Neutrophil (primary cell): ENCODE measurements at regions not wholly inside any gene's neighbourhood (a gene's known extent, or its start where the extent isn't known, plus 50 kb on each side); places are given as distances from the start of the nearest gene placed in this dataset.

Source experiments
- H3K27ac ChIP-seq: fragments of 200-600 bp; sonication (generic); 2 replicates; pipeline ENCODE4 v1.5.1; 2016; ENCODE audit warnings: mild to moderate bottlenecking, moderate library complexity
- H3K27me3 ChIP-seq: fragments of 200-600 bp; sonication (generic); 2 replicates; pipeline ENCODE4 v1.6.0; 2016; ENCODE audit warnings: mild to moderate bottlenecking
- H3K36me3 ChIP-seq: fragments of 200-600 bp; sonication (generic); 2 replicates; pipeline ENCODE4 v1.5.1; 2017
- H3K4me1 ChIP-seq, 2 experiments: fragments of 200-600 bp in 1 of 2; sonication (generic) in 1 of 2; 1 replicate in 1 of 2; 2 replicates in 1 of 2; pipeline versions ENCODE4 v1.5.1 to v1.6.1; 2013 to 2016; ENCODE audit warnings: low read depth in 1 of 2, low read length in 1 of 2, mild to moderate bottlenecking in 1 of 2, moderate library complexity in 1 of 2; ENCODE audit not compliant: control insufficient read depth in 1 of 2, insufficient read depth in 1 of 2
- H3K4me3 ChIP-seq, 2 experiments: fragments of 200-600 bp in 1 of 2; sonication (generic) in 1 of 2; 1 replicate in 1 of 2; 2 replicates in 1 of 2; pipeline ENCODE4 v1.5.1; 2013 to 2016; ENCODE audit warnings: low read depth in 1 of 2, low read length in 1 of 2, mild to moderate bottlenecking in 1 of 2, moderate library complexity in 1 of 2
- H3K9me3 ChIP-seq: fragments of 200-600 bp; sonication (generic); 2 replicates; pipeline ENCODE4 v1.5.1; 2016
- TF ChIP-seq, protein P1 (sequence below): fragments of 200-600 bp; sonication (generic); IDR thresholded peaks from 2 replicates; pipeline ENCODE4 v1.5.1; 2016; ENCODE audit warnings: antibody characterized with exemption

DNA sequence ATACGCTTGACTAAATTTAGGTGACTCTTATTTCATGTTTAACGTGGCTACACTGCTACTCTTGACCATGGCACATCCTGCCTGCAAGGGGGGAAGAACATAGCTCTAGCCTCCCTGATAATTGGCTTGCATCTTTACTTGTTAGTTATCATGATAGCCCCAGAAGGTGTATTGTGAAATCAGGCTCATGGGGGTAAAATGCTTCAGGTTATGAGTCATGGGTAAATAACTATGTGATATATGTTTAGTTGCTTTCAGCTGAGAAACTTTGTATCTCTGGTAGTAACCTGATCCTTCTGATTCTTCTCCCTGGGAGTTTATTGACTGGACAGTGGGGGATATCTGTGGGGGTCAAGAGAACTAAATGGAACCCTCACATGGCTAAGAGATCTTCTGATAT lies 660.8 kb upstream of the UBE2E2 start:
- Histone ChIP-seq H3K36me3 (no peaks in the 10 kb centered on the region), H3K4me3 (no peak overlapping the region), H3K27ac (no peak overlapping the region), H3K9me3 (no peaks in the 10 kb centered on the region), H3K27me3 (no peaks in the 10 kb centered on the region), H3K4me1 (no peaks in the 10 kb centered on the region)
- TF ChIP-seq, protein P1, sequence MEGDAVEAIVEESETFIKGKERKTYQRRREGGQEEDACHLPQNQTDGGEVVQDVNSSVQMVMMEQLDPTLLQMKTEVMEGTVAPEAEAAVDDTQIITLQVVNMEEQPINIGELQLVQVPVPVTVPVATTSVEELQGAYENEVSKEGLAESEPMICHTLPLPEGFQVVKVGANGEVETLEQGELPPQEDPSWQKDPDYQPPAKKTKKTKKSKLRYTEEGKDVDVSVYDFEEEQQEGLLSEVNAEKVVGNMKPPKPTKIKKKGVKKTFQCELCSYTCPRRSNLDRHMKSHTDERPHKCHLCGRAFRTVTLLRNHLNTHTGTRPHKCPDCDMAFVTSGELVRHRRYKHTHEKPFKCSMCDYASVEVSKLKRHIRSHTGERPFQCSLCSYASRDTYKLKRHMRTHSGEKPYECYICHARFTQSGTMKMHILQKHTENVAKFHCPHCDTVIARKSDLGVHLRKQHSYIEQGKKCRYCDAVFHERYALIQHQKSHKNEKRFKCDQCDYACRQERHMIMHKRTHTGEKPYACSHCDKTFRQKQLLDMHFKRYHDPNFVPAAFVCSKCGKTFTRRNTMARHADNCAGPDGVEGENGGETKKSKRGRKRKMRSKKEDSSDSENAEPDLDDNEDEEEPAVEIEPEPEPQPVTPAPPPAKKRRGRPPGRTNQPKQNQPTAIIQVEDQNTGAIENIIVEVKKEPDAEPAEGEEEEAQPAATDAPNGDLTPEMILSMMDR, result no peak

DNA sequence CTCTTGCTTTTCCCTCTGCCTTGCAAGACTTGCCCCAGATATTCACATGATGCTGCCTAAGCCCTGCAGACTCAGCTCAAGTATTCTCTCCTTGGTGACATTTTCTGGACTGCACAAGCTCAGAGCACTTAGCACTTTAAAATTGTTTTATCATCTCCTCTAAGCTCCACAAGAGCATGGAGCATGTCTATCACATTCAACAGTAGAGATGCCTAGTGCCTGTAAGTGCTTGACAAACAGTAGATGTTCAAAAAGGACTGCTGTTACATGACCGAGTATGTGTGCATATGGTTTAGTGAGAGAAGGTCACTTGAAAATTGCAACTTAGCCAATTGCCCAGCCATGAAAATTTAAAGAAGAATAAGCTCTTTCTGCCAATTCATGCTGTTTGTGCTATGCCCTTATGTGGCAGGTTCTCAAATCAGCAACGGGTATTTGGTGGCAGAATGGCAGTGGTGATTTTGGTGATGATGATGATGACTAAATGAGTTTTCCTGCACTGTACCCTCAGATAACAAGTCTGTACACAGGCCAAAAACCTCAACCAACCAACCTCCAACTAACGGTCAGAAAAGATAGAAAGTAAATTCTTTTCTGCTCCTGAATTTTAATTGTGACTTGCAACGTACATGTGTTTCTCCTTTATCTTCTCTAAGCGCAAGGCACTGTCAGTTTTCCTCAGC lies 647.2 kb upstream of the UBE2E2 start:
- H3K27me3 ChIP-seq, result no peaks in the 10 kb centered on the region
- TF ChIP-seq, protein P1, result no peak

DNA sequence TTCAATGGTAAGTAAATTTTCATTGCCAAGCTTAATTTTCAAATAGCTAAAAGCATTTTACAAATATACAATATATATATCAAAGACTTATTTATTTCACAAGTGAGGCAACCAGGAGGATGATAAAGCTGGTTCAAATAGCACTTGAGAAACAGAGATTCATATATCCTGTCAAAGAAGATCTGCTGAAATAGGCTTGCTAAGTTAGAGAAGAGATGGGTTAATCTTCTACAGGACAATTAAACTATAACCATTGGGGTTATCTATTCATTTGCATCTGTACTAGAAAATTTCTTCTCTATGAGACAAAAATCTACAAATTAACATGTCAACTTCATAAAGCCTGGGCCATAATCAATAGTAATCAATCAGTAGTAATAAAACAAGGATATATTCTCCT lies 637.7 kb upstream of the UBE2E2 start:
- H3K9me3 ChIP-seq, result no peaks in the 10 kb centered on the region
- no peak overlapping the region for H3K4me3 ChIP-seq
- H3K27me3 ChIP-seq, result no peaks in the 10 kb centered on the region
- no peak overlapping the region for H3K27ac ChIP-seq
- H3K4me1 ChIP-seq, result no peaks in the 10 kb centered on the region
- TF ChIP-seq, protein P1, result no peak
- no peaks in the 10 kb centered on the region for H3K36me3 ChIP-seq

More for the DNA sequence above, 647.2 kb upstream of the UBE2E2 start:
- Histone ChIP-seq H3K36me3 (no peaks in the 10 kb centered on the region), H3K9me3 (no peaks in the 10 kb centered on the region), H3K27ac (no peak overlapping the region), H3K4me1 (no peaks in the 10 kb centered on the region), H3K4me3 (no peak overlapping the region)

DNA sequence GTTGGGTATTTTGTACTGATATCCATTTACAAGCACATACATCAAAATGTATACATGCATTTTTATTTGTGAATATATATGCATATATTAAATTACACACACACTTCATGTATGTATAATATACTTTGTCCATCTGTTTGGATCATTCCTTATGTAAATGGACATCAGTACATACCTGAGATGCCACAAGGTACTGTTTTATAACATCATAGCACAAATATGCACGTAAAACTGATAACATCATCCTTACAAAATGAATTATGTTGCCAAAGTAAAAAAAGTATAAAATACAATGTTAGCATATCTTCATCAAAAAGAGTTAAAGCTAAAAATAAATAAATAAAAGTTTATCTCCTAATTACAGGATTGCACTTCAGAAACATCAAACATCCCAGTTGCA lies 634.8 kb upstream of the UBE2E2 start:
- Histone ChIP-seq H3K27me3 (no peaks in the 10 kb centered on the region), H3K9me3 (no peaks in the 10 kb centered on the region), H3K4me1 (no peaks in the 10 kb centered on the region), H3K27ac (no peak overlapping the region), H3K4me3 (no peak overlapping the region), H3K36me3 (no peaks in the 10 kb centered on the region)
- TF ChIP-seq, protein P1, result no peak

DNA sequence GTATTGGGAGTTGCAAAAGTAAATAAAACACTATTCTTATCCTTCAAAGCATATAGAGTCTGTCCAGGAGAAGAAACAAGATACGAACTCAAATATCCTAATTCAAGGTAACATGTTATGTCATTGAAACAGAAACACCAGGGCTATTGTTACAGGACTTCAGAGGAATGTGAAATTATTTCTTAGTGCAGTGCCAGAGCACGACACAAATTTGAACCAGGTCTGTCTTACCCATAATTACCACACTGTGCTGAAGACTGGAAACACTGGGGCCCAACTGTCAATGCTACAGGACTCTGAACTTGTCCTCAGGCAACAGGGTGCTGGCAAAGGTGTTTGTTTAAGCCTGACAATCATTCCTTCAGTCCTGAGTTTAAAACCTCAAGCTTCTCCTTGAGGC lies 633.6 kb upstream of the UBE2E2 start:
- H3K27ac ChIP-seq, result no peak overlapping the region
- no peaks in the 10 kb centered on the region for H3K4me1 ChIP-seq
- no peak overlapping the region for H3K4me3 ChIP-seq
- H3K36me3 ChIP-seq, result no peaks in the 10 kb centered on the region
- TF ChIP-seq, protein P1, result no peak
- no peaks in the 10 kb centered on the region for H3K27me3 ChIP-seq
- H3K9me3 ChIP-seq, result no peaks in the 10 kb centered on the region

DNA sequence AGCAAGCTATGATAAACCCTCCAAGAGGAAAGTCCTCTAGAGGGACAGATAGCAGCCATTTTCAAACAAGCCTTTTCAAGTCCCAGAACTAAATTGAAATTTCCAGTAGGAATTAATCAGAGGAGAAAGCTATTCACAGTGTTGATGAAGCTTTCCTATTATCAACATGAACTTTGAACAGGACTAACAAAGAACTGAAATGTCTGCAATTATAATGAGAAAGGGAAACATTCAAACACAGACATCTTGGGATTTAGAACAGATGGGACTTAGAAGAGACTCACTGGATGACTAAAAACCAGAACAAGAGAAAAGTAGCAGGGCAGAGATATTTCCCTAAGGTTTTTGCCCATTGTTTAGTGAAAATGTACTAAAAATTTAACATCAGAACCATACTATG lies 622.1 kb upstream of the UBE2E2 start:
- no peaks in the 10 kb centered on the region for H3K4me1 ChIP-seq
- H3K9me3 ChIP-seq, result no peaks in the 10 kb centered on the region
- H3K27me3 ChIP-seq, result no peaks in the 10 kb centered on the region
- H3K27ac ChIP-seq, result no peak overlapping the region
- no peak overlapping the region for H3K4me3 ChIP-seq
- H3K36me3 ChIP-seq, result no peaks in the 10 kb centered on the region
- TF ChIP-seq, protein P1, result no peak
